IMR-90 (cell line): ENCODE measurements at regions not wholly inside any gene's neighbourhood (a gene's known extent, or its start where the extent isn't known, plus 50 kb on each side); places are given as distances from the start of the nearest gene placed in this dataset.

Source experiments
- ATAC-seq: fragments of 200-7000 bp; cut with Tn5 transposase; 2 replicates; pipeline ENCODE4 v1.9.1; 2020; ENCODE audit warnings: low read depth, mild to moderate bottlenecking, moderate library complexity
- BruUV-seq: library from RNA; stranded (reverse); fragments of 400-500 nt; replicated peaks from 2 replicates; lab custom pipeline; 2021; lab: Mats Ljungman, UMichigan
- CTCF ChIA-PET: fragments of 300-600 bp; formaldehyde crosslinking; extraction: SDS; loops from one replicate; lab custom pipeline; 2021; ENCODE audit warnings: antibody characterized with exemption; lab: Yijun Ruan, JAX
- POLR2A ChIA-PET: fragments of 300-600 bp; sonication (Branson Sonifier 250); formaldehyde crosslinking; loops from one replicate; lab custom pipeline; 2022; ENCODE audit warnings: antibody characterized with exemption; ENCODE audit not compliant: unreplicated experiment; lab: Charles Lee
- DNase-seq: peaks from one replicate; pipeline ENCODE4 v3.0.0; 2013
- H2AFZ ChIP-seq: replicated peaks from 2 replicates; pipeline ENCODE3; 2013; ENCODE audit warnings: low read length, mild to moderate bottlenecking; ENCODE audit not compliant: poor library complexity
- H2AK5ac ChIP-seq: 2 replicates; pipeline ENCODE4 v1.6.1; 2013; ENCODE audit warnings: low read depth, low read length, inconsistent platforms
- H2AK9ac ChIP-seq: replicated peaks from 2 replicates; pipeline ENCODE3; 2013; ENCODE audit warnings: mild to moderate bottlenecking, low read depth, low read length, moderate library complexity; ENCODE audit not compliant: poor library complexity
- H2BK120ac ChIP-seq: 2 replicates; pipeline ENCODE4 v1.6.1; 2013; ENCODE audit warnings: low read depth, low read length, inconsistent platforms
- H2BK15ac ChIP-seq: 3 replicates; pipeline ENCODE4 v1.6.1; 2013; ENCODE audit warnings: low read depth, low read length, inconsistent platforms
- H2BK20ac ChIP-seq: 2 replicates; pipeline ENCODE4 v1.6.1; 2013; ENCODE audit warnings: low read depth, mild to moderate bottlenecking, inconsistent platforms, low read length, moderate library complexity
- H2BK5ac ChIP-seq: 2 replicates; pipeline ENCODE4 v1.6.1; 2013; ENCODE audit warnings: mild to moderate bottlenecking, low read depth, low read length, inconsistent platforms; ENCODE audit not compliant: poor library complexity, severe bottlenecking
- H3K14ac ChIP-seq: replicated peaks from 2 replicates; pipeline ENCODE4 v1.6.1; 2013; ENCODE audit warnings: low read depth, low read length, inconsistent platforms
- H3K18ac ChIP-seq: 2 replicates; pipeline ENCODE4 v1.6.1; 2013; ENCODE audit warnings: low read depth, low read length, control low read depth
- H3K23ac ChIP-seq: 2 replicates; pipeline ENCODE4 v1.6.1; 2013; ENCODE audit warnings: low read depth, low read length, inconsistent platforms
- H3K27ac ChIP-seq: 2 replicates; pipeline ENCODE4 v1.5.1; 2013; ENCODE audit warnings: mild to moderate bottlenecking, control low read depth, low read length; ENCODE audit not compliant: insufficient read depth
- H3K27me3 ChIP-seq: 2 replicates; pipeline ENCODE4 v1.6.1; 2013; ENCODE audit warnings: low read length; ENCODE audit not compliant: control insufficient read depth, insufficient read depth
- H3K36me3 ChIP-seq: 2 replicates; pipeline ENCODE4 v1.6.1; 2013; ENCODE audit warnings: low read length, mixed read lengths; ENCODE audit not compliant: control insufficient read depth, insufficient read depth
- H3K4ac ChIP-seq: 2 replicates; pipeline ENCODE4 v1.6.1; 2013; ENCODE audit warnings: low read depth, low read length, inconsistent platforms
- H3K4me1 ChIP-seq: 2 replicates; pipeline ENCODE4 v1.6.1; 2013; ENCODE audit warnings: low read length, mixed read lengths; ENCODE audit not compliant: control insufficient read depth, insufficient read depth
- H3K4me2 ChIP-seq: 2 replicates; pipeline ENCODE4 v1.6.1; 2013; ENCODE audit warnings: low read depth, mild to moderate bottlenecking, control low read depth, low read length, moderate library complexity
- H3K4me3 ChIP-seq: 2 replicates; pipeline ENCODE4 v1.5.1; 2013; ENCODE audit warnings: low read depth, mild to moderate bottlenecking, control low read depth, low read length, moderate library complexity; ENCODE audit not compliant: insufficient read depth
- H3K56ac ChIP-seq: 2 replicates; pipeline ENCODE4 v1.6.1; 2013; ENCODE audit warnings: low read length, inconsistent platforms; ENCODE audit not compliant: insufficient read depth; ENCODE audit errors: extremely low read depth
- H3K79me1 ChIP-seq, 2 experiments: 2 replicates each; pipeline ENCODE4 v1.6.1; 2013; ENCODE audit warnings: low read length in 2 of 2, inconsistent platforms in 1 of 2, low read depth in 1 of 2
- H3K9ac ChIP-seq: 2 replicates; pipeline ENCODE4 v1.6.1; 2013; ENCODE audit warnings: low read depth, low read length, control low read depth
- H3K9me1 ChIP-seq: 2 replicates; pipeline ENCODE4 v1.6.1; 2013; ENCODE audit warnings: low read length, inconsistent platforms; ENCODE audit not compliant: insufficient read depth
- H3K9me3 ChIP-seq: 2 replicates; pipeline ENCODE4 v1.6.1; 2013; ENCODE audit warnings: low read length; ENCODE audit not compliant: control insufficient read depth, insufficient read depth
- H4K20me1 ChIP-seq: 2 replicates; pipeline ENCODE4 v1.6.1; 2013; ENCODE audit warnings: low read length, inconsistent platforms; ENCODE audit not compliant: insufficient read depth
- H4K5ac ChIP-seq: 2 replicates; pipeline ENCODE4 v1.6.1; 2013; ENCODE audit warnings: mild to moderate bottlenecking, low read depth, low read length, control low read depth
- H4K8ac ChIP-seq, 2 experiments: 2 replicates each; pipeline ENCODE4 v1.6.1; 2013; ENCODE audit warnings: low read depth in 2 of 2, low read length in 2 of 2, control low read depth in 1 of 2, inconsistent platforms in 1 of 2
- H4K91ac ChIP-seq: 2 replicates; pipeline ENCODE4 v1.6.1; 2013; ENCODE audit warnings: low read depth, low read length, inconsistent platforms; ENCODE audit not compliant: insufficient read depth
- BHLHE40 ChIP-seq: fragments of 150-350 bp; IDR thresholded peaks from 2 replicates; pipeline ENCODE4 v1.6.1; 2016; ENCODE audit warnings: mild to moderate bottlenecking, low read depth, low read length
- FOS ChIP-seq: fragments of 150-350 bp; IDR thresholded peaks from 2 replicates; pipeline ENCODE4 v1.6.1; 2016; ENCODE audit warnings: low read depth, low read length
- RAD21 ChIP-seq: IDR thresholded peaks from 2 replicates; pipeline ENCODE4 v1.6.1; 2012; ENCODE audit warnings: low read length, improper control_type of control experiment
- RFX5 ChIP-seq: IDR thresholded peaks from 2 replicates; pipeline ENCODE4 v1.8.0; 2012; ENCODE audit warnings: low read depth, mild to moderate bottlenecking, low read length, moderate library complexity
- WGBS, 2 experiments: methylation state at CpG; one replicate each; pipeline versions ENCODE4 v1.1.5 to v1.1.7; 2013; ENCODE audit warnings: missing lambda C conversion rate in 2 of 2; ENCODE audit not compliant: insufficient read length in 1 of 2; ENCODE audit errors: extremely low coverage in 2 of 2; 5-methylcytosine and 5-hydroxymethylcytosine counted together
- dilution Hi-C: fragments of 300-500 bp; cut with HindIII; formaldehyde crosslinking; loops from one replicate; pipeline ENCODE4 v1.14.3; 2018; ENCODE audit warnings: low sequenced_read_pairs; ENCODE audit not compliant: unreplicated experiment
- in situ Hi-C: fragments of 300-500 bp; cut with MboI; formaldehyde crosslinking; loops from 3 replicates; pipeline ENCODE4 v1.14.3; 2019; ENCODE audit warnings: low sequenced_read_pairs, inconsistent platforms, mixed read lengths
- intact Hi-C: fragments of 100-400 bp; cut with micrococcal nuclease; formaldehyde crosslinking; loops from 2 replicates; pipeline ENCODE4 v1.10.0; 2022
- TF ChIP-seq, protein P1 (sequence below): fragments of 150-350 bp; IDR thresholded peaks from 2 replicates; pipeline ENCODE4 v1.6.1; 2017; ENCODE audit warnings: mild to moderate bottlenecking, antibody characterized with exemption, low read length, low read depth

DNA sequence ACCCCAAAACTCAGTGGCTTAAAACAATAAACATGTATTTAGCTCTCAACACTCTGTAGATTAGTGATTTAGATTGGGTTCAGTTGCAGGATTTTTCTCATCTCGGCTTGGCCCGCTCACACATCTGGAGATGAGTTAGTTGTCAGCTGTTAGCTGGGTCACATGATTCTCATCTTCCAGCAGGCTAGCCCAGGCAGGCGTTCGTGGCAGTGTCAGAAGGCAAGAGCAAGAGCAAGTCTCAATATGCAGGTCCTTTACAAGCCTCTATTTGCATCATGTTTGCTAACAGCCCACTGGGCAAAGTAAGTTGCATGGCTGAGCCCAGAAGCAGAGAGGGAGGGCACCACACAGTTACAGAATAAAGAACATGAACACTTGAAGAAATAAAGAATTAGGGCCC, 83.6 kb upstream of the MYLIP start:
- BruUV-seq, result no TSS peak
- no peak overlapping the region for H2AFZ ChIP-seq
- no peaks in the 10 kb centered on the region for H3K9me3 ChIP-seq
- H3K4me3 ChIP-seq, result no peak overlapping the region
- no peak overlapping the region for H2BK20ac ChIP-seq
- ATAC-seq (no peak), DNase-seq (no peak)
- dilution Hi-C loops, result no loop called here
- intact Hi-C loops, result no loop called here
- no peak overlapping the region for H3K18ac ChIP-seq
- no peak for TF ChIP-seq BHLHE40
- TF ChIP-seq FOS, result no peak
- TF ChIP-seq, protein P1, sequence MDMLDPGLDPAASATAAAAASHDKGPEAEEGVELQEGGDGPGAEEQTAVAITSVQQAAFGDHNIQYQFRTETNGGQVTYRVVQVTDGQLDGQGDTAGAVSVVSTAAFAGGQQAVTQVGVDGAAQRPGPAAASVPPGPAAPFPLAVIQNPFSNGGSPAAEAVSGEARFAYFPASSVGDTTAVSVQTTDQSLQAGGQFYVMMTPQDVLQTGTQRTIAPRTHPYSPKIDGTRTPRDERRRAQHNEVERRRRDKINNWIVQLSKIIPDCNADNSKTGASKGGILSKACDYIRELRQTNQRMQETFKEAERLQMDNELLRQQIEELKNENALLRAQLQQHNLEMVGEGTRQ, result no peak
- no peak for TF ChIP-seq RFX5
- no peak for TF ChIP-seq RAD21
- no peak overlapping the region for H4K5ac ChIP-seq
- no peak overlapping the region for H2BK15ac ChIP-seq
- no peak overlapping the region for H4K91ac ChIP-seq
- no peak overlapping the region for H3K4me2 ChIP-seq
- no peaks in the 10 kb centered on the region for H4K20me1 ChIP-seq
- no CpG with 5 or more reads among the region's 4 CpGs for WGBS, 2 experiments
- H3K23ac ChIP-seq, result no peak overlapping the region
- in situ Hi-C loops, result no loop called here
- H3K27me3 ChIP-seq, result no peaks in the 10 kb centered on the region
- no peak overlapping the region for H3K27ac ChIP-seq
- H2AK5ac ChIP-seq, result no peak overlapping the region
- no peak overlapping the region for H4K8ac ChIP-seq
- no peaks in the 10 kb centered on the region for H3K79me1 ChIP-seq
- H3K9me1 ChIP-seq, result no peaks in the 10 kb centered on the region
- H2AK9ac ChIP-seq, result no peak overlapping the region
- no peak overlapping the region for H3K56ac ChIP-seq
- CTCF ChIA-PET, result interaction anchor here (0.5 kb wide), 1 partner anchor 192 kb away, joined by 4 read pairs; no protein-coding TSS in a partner anchor
- no peaks in the 10 kb centered on the region for H3K36me3 ChIP-seq
- H3K14ac ChIP-seq, result no peak overlapping the region
- no peak overlapping the region for H3K9ac ChIP-seq
- H2BK5ac ChIP-seq, result no peak overlapping the region
- POLR2A ChIA-PET, result no interaction called here
- no peak overlapping the region for H2BK120ac ChIP-seq
- no peaks in the 10 kb centered on the region for H3K4me1 ChIP-seq
- no peak overlapping the region for H3K4ac ChIP-seq
